ENCODE measurements at regions not wholly inside any gene's neighbourhood (a gene's known extent, or its start where the extent isn't known, plus 50 kb on each side); places are given as distances from the start of the nearest gene placed in this dataset.

DNA sequence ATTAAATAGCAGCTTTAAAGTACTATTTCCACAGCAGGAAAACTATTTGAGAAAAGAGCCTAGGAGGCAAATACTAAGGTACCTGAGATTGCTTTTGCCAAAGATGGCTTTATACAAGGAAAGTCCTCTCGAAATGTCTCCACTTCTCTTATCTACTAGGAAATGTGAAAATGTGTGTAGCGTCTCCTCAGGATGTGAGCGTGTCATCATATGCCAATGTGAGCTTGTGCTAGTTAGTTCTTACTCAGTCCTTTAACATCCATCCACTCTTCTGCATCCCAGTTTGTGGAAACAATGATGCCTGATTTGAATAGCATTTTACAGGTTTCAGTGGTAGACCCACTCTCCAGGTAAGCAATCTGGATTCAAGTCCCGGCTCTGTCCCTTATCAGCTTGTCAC is 421.0 kb downstream of the DYNC2H1 start:
- H3K27me3 Mint-ChIP-seq: peaks cover 4% of the 10 kb centered on the region
- DNase-seq (ENCODE audit: low spot score, unreplicated experiment): no peak
- H3K27ac Mint-ChIP-seq: no peak overlapping the region
- H3K9me3 Mint-ChIP-seq (ENCODE audit: low read depth): no peaks in the 10 kb centered on the region
- TF ChIP-seq, protein P1, sequence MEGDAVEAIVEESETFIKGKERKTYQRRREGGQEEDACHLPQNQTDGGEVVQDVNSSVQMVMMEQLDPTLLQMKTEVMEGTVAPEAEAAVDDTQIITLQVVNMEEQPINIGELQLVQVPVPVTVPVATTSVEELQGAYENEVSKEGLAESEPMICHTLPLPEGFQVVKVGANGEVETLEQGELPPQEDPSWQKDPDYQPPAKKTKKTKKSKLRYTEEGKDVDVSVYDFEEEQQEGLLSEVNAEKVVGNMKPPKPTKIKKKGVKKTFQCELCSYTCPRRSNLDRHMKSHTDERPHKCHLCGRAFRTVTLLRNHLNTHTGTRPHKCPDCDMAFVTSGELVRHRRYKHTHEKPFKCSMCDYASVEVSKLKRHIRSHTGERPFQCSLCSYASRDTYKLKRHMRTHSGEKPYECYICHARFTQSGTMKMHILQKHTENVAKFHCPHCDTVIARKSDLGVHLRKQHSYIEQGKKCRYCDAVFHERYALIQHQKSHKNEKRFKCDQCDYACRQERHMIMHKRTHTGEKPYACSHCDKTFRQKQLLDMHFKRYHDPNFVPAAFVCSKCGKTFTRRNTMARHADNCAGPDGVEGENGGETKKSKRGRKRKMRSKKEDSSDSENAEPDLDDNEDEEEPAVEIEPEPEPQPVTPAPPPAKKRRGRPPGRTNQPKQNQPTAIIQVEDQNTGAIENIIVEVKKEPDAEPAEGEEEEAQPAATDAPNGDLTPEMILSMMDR (IDR thresholded peaks at IDR 0.05; ENCODE audit: unreplicated experiment): no peak
- no peaks in the 10 kb centered on the region for H3K36me3 Mint-ChIP-seq (ENCODE audit: insufficient read depth)
- no peak overlapping the region for H3K4me3 Mint-ChIP-seq (ENCODE audit: low read depth)
- H3K4me1 Mint-ChIP-seq (ENCODE audit: low read depth): peaks cover 13% of the 10 kb centered on the region

DNA sequence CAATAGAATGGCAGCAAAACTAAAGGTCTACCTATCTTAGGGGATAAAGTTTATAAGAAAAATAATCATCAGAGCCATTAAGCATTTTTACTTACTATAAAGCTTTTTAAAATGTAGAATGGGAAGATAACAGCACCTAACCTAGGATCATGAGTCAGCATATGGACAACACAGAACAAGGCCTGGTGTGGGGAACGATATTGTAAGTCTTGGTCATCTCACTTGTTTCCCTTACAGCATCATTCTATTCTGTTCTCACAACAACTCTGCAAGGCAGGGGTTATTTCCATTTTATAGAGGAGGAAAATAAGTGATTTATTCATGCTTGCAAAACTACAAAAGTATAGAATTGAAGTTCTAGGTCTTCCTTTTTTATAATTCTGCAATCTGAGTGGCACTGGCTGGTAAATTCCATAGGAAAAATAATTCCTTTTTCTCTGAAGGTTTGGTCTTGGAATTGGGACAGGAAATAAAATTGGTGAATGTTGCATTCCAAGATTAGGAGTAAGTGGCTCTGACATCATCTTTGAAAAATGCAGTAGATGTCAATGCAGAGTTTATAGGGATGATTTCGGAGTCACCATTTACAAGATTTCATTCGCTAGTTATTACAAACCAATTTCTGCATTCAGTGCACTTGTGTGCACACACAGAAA is 423.0 kb downstream of the DYNC2H1 start:
- Mint-ChIP-seq H3K36me3 (ENCODE audit: insufficient read depth) (no peaks in the 10 kb centered on the region), H3K4me1 (ENCODE audit: low read depth) (peaks cover 13% of the 10 kb centered on the region), H3K4me3 (ENCODE audit: low read depth) (no peak overlapping the region), H3K27me3 (peaks cover 4% of the 10 kb centered on the region), H3K27ac (no peak overlapping the region), H3K9me3 (ENCODE audit: low read depth) (no peaks in the 10 kb centered on the region)
- DNase-seq (ENCODE audit: low spot score, unreplicated experiment): no peak
- TF ChIP-seq, protein P1 (IDR thresholded peaks at IDR 0.05; ENCODE audit: unreplicated experiment): no peak

DNA sequence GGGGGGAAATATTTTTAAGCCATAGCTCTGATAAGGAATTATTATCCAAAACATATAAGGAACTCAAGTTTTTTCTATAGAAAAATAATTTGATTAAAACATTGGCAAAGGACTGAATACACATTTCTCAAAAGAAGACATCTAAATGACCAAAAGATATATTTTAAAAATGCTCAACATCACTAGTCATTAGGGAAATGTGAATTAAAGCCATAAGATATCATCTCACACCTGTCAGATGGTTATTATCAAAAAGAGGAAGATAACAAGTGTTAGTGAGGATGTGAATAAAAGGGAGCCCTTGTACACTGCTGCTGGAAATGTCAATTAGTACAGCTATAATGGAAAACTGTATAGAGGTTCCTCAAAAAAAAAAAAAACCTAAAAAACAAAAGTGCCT is 425.0 kb downstream of the DYNC2H1 start:
- H3K36me3 Mint-ChIP-seq (ENCODE audit: insufficient read depth): no peaks in the 10 kb centered on the region
- H3K27ac Mint-ChIP-seq: no peak overlapping the region
- TF ChIP-seq, protein P1 (IDR thresholded peaks at IDR 0.05; ENCODE audit: unreplicated experiment): no peak
- H3K4me3 Mint-ChIP-seq (ENCODE audit: low read depth): no peak overlapping the region
- no peak for DNase-seq (ENCODE audit: low spot score, unreplicated experiment)
- peaks cover 9% of the 10 kb centered on the region for H3K4me1 Mint-ChIP-seq (ENCODE audit: low read depth)
- H3K27me3 Mint-ChIP-seq: peaks cover 4% of the 10 kb centered on the region
- no peaks in the 10 kb centered on the region for H3K9me3 Mint-ChIP-seq (ENCODE audit: low read depth)

DNA sequence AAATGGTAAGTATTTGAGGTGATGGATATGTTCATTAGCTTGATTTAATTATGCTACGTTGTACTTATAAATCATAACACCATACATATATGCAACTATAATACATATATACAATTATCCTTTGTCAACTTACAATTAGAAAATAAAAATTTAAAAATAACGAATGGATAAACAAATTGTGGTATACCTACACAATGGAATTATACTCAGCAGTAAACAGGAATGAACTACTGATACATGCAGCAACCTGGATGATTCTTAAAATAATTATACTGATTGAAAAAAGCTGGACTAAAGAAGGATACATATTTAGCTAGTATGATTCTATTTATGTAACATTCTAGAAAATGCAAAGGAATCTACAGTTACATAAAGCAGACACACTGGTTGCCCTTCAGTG is 425.7 kb downstream of the DYNC2H1 start:
- Mint-ChIP-seq H3K4me1 (ENCODE audit: low read depth) (peaks cover 5% of the 10 kb centered on the region), H3K9me3 (ENCODE audit: low read depth) (no peaks in the 10 kb centered on the region), H3K27me3 (peaks cover 4% of the 10 kb centered on the region), H3K4me3 (ENCODE audit: low read depth) (no peak overlapping the region), H3K36me3 (ENCODE audit: insufficient read depth) (no peaks in the 10 kb centered on the region), H3K27ac (no peak overlapping the region)
- TF ChIP-seq, protein P1 (IDR thresholded peaks at IDR 0.05; ENCODE audit: unreplicated experiment): no peak
- DNase-seq (ENCODE audit: low spot score, unreplicated experiment): no peak

DNA sequence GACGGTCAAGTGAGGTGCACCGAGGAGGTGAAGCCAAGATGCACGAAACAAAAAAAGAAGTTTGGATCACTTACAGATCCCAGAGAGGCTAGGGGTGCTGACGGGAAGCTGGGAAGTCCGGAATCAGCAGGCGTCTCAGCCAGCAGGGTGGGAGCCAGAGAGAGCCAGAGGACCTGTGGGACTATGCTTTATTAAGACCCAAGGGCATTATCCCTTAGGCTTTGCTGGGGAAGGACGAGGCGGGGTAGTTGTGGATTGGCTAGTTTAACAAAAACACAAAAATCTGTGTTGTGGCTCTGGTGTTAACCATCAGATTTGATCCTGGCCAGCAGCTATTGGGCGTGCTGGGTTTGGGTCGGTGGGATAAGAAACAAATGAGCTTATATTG is 427.1 kb downstream of the DYNC2H1 start:
- DNase-seq (ENCODE audit: low spot score, unreplicated experiment): no peak
- no peaks in the 10 kb centered on the region for H3K4me1 Mint-ChIP-seq (ENCODE audit: low read depth)
- peaks cover 5% of the 10 kb centered on the region for H3K9me3 Mint-ChIP-seq (ENCODE audit: low read depth)
- H3K27ac Mint-ChIP-seq: peak overlapping the region; percentile 53
- TF ChIP-seq, protein P1 (IDR thresholded peaks at IDR 0.05; ENCODE audit: unreplicated experiment): no peak
- H3K27me3 Mint-ChIP-seq: peaks cover 2% of the 10 kb centered on the region
- H3K4me3 Mint-ChIP-seq (ENCODE audit: low read depth): no peak overlapping the region
- no peaks in the 10 kb centered on the region for H3K36me3 Mint-ChIP-seq (ENCODE audit: insufficient read depth)
